Activated CD8-positive, alpha-beta memory T cell treated with anti-CD3 and anti-CD28 coated beads for 48 hours (primary cell): ENCODE measurements at regions not wholly inside any gene's neighbourhood (a gene's known extent, or its start where the extent isn't known, plus 50 kb on each side); places are given as distances from the start of the nearest gene placed in this dataset.

ENCODE experiments used
- DNase-seq, 3 experiments: peaks; one replicate each; pipeline ENCODE4 v3.0.0-alpha.2; 2020; ENCODE audit warnings: low read depth in 2 of 3, low spot score in 2 of 3

GRCh38 chr21:37967036-37967435, 50.8 kb upstream of the KCNJ6 start:
- DNase-seq: no peak

- DNase-seq: no peak
Measured at GRCh38 chr21:37968744-37969143, 52.5 kb upstream of the KCNJ6 start.

- DNase-seq: no peak
Measured at GRCh38 chr21:37970548-37970947, 54.3 kb upstream of the KCNJ6 start.

DNA sequence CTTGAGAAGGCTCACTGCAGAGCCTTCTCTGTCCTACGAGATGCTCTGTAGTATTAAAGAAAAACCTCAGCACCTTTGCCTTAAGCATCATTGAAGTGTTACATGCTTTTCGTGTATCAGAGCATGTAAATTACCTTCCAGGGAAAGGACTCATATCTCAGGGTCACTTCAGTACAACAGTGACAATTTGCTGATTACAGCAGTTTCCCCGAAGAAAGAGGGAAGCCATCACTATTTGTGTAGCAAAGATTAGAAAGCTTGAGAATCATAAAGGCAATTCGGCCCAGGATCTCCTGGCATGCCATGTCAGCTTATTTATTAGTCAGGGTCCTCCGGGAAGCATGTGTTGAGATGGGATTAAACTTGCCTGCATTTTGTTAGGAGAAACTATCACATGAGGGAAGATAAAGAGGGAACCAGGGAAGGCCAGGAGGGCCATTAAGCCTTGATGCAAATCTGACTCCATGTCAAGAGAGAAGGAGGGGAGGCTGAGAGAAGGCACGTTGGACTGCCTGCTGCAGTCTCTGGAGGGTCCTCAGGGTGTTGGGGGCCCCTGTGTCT, 55.2 kb upstream of the KCNJ6 start:
- DNase-seq: no peak

DNA sequence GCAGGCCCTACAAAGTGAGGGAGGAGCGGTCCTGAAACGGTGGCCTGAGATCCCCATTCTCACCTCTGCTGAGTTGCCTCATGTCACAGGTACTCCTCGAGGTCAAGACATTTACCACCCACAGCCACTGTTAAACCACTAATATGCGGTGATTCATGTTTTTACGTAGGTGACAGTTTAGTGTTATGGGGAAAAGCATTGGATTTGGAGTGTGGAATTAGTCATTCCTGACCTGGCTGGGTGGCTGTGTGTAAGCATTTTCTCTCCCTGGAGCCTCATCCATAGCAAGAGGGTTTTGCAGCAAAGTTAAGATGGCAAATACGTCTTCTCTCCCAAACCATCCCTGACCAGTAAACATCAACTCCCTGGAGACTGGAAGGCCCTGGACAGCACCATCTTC, 57.8 kb upstream of the KCNJ6 start:
- DNase-seq: no peak

- DNase-seq: no peak
Measured at GRCh38 chr21:37982496-37983318, 66.5 kb upstream of the KCNJ6 start.

- no peak for DNase-seq
Measured at GRCh38 chr21:37983336-37984095, 67.3 kb upstream of the KCNJ6 start.

- DNase-seq: no peak
Measured at GRCh38 chr21:37984416-37984815, 68.2 kb upstream of the KCNJ6 start.

- no peak for DNase-seq
Measured at GRCh38 chr21:37986000-37986399, 69.7 kb upstream of the KCNJ6 start.

DNA sequence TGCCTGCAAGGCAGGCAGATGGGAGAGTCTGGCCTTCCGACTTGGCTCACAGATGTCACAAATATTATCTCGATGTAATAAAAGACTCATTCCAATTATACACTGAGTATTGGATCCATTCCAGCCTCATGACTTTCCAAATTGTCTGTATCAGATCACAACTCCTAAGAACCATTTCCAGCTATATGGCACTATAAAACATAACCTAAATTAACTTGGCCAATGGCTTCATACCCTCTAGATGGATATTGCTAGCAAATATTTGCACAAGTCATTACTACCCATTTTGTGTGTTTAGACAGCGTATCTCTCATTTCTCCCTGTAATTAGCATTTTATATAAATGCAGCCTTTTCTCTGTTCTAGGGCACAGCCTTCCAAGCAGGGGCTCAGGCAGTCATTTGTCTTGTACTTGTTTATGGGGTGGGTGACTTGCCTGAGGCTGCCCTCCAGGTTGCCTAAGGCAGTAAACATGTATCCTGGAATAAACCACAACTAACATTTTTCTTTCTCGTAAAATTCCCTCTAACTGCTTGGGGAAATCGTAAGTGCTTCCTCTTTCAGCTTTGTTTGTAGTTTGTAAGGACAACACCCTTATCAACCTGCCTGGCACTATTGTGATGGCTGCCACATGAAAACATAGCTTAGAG, 70.6 kb upstream of the KCNJ6 start:
- DNase-seq: no peak

DNA sequence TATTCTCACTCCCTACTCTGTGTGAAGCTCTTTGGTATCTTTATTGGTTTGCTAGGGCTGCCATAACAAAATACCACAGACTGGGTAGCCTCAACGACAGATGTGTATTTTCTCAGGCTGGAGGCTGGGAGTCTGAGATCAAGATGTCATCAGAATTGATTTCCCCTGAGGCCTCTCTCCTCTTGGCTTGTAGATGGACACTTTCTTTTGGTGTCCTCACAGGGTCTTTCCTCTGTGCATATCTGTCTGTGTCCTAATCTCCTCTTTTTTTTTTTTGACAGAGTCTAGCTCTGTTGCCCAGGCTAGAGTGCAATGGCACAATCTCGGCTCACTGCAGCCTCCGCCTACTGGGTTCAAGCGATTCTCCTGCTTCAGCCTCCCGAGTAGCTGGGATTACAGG, 71.4 kb upstream of the KCNJ6 start:
- DNase-seq: no peak

DNA sequence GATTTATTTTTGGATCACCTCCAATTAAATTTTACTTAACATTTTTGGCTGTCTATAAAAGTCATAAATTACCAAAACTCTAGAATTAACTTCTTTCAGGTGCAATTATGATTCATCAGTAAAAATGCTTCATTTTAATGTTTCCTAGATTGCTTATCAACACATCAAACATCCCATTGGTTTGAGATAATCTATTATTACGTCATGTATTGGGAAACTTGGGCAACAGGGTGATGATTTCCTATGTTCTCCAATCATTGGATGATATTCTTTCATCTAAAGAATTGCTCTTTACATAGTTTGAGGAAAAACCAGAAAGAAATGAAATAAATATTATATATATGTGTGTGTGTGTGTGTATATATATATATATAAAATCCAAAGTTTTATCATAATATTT, 76.8 kb upstream of the KCNJ6 start:
- DNase-seq: no peak

- DNase-seq: no peak
Measured at GRCh38 chr21:37994211-37994610, 78.0 kb upstream of the KCNJ6 start.

GRCh38 chr21:38012672-38013071, 96.4 kb upstream of the KCNJ6 start:
- no peak for DNase-seq

DNA sequence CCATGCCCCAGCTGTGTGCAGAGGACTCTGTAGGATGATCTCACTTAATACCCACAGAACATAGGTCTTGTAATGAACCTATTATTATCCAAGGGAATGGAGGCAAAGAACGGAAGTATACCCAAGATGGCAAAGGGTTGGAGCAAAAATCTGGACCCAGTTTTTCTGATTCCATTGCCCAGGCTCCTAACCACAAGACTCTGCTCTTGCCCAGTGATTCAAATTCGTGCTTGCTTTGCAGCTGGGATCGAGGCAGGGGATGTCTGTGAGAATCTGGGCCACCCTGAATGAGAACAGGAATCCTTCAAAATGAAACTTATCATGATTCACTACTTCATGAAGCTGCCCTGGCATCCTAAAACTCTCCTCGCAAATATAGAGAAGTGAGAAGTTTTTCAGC, 97.5 kb upstream of the KCNJ6 start:
- no peak for DNase-seq

DNA sequence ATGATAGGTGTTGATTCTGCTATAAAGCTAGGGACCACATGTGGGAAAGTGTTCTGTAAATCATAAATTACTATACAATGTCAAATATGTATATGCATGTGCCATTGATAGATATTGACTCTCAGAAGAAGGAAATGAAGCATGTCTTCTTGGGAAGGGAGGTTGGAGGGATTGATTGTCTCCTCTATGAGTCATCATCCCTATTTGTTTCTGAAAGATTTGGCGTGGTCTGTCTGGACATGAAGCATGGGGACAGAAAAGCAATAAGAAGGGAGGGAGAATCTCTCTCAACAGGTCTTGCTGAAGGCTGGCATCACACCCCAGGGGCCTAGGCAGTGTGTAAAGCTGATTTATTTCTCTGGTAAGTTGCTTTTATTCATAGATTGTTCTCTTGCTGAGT, 98.0 kb upstream of the KCNJ6 start:
- DNase-seq: no peak

DNA sequence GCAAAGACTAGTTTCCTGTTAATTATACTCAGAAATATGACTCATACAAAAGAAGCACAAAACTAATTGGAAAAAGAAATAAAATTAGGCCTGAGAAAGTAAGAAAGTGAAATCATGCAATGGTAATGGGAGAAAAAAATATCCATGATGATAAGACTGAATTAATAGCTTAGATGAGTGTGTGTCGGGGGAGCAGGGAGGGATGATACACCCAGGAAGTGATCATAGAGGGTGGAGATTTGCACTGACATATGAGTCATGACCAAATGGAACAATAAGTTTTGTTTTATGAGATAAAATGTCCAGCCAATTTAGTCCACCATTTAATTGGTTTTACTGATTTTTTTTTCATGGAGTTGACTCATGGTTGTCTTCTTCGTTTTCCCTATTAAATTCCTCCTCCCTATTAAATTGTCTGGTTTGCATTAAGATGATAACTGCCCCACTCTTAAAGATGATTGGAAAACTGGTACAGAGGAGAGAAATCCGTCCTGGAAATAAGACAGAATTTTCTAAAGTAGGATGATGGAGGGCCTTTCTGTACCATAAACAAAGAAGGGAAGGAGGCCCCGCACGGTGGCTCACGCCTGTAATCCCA, 111.7 kb upstream of the KCNJ6 start:
- DNase-seq: no peak

DNA sequence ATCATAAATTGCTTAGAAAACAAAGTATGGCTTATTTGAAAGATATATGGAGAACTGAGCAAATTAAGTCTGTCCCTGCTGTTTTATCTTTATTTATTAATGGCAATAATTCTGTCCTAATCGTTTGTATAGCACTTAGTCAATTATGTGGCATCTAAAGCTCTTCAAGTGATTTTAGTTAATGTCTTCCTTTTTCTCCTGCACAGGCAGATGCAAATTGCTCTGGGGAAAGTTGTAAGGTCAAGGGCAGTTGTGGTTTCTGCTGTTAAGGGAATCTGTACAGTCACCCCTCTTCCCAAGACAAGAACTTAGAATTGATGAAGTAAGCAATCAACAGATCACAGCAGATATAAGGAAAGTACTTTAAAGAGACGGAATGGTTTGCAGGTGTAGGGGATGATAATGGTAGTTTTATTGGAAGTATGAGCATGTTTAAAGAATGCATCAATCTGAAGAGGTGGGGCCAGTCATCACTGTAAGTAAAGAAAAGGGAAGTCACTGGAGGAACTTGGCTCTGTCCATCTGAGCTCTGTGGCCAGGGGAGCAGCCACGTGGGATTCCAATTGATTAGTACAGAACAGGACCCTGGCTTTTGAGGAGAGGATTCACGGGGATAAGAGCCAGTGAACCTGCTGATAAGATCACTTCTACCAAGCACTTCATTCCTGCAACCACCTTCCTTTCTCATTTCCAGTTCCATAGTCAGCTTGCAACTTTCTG, 116.0 kb upstream of the KCNJ6 start:
- no peak for DNase-seq

DNA sequence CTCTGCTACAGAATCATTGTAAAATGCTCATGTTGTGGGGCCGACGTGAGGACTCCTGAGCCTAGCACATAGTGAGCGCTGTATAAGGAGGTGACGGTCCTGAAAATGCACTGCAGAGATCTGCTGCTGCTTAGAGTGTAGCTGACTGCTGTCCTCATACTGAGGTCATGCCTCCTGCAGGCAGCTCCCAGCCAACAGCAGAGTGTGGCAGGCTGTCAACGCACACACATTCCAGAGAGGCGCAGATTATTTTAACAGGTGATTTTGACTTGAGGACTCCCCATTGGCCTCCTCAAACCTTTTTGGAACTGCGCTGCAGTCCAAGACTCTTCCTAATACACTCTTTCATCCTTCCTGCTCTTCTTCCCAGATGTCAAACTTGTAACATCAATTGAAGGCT, 119.8 kb upstream of the KCNJ6 start:
- DNase-seq: no peak

- DNase-seq: no peak
Measured at GRCh38 chr21:38037416-38037815, 121.2 kb upstream of the KCNJ6 start.

DNA sequence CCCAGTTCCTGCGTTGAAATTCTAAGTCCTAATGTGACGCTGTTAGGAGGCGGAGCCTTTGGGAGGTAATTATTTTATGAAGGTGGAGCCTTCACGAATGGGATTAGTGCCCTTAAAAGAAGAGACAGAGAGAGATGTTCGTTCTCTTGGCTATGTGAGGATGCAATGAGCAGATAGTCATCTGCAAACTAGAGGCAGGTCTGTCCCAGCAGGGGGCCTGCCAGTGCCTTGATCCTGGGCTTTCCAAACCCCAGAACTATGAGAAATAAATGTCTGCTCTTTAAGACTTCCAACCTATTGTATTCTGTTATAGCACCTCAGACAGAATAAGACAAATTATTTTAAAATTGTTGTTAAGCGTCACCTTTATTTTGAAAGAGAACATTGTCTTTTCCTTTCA, 123.1 kb upstream of the KCNJ6 start:
- no peak for DNase-seq
